ENCODE measurements at regions not wholly inside any gene's neighbourhood (a gene's known extent, or its start where the extent isn't known, plus 50 kb on each side); places are given as distances from the start of the nearest gene placed in this dataset.

- DNase-seq (ENCODE audit: low read depth, low spot score): no peak
- Histone ChIP-seq H3K4me3 (no peak overlapping the region), H2AFZ (ENCODE audit: control insufficient read depth, low read depth, low read length) (no peak overlapping the region), H3K36me3 (ENCODE audit: control insufficient read depth in 2 of 2, insufficient read depth in 2 of 2, low read length in 1 of 2) (no peaks in the 10 kb centered on the region), H3K9me3 (replicated peaks; ENCODE audit: control insufficient read depth, insufficient read depth, low read length) (no peaks in the 10 kb centered on the region), H3K27me3 (replicated peaks in 1 of 2; ENCODE audit: control insufficient read depth in 2 of 2, insufficient read depth in 2 of 2, low read length in 1 of 2) (no peaks in the 10 kb centered on the region), H3K27ac (ENCODE audit: control insufficient read depth, insufficient read depth) (no peak overlapping the region), H3K4me2 (ENCODE audit: control insufficient read depth, insufficient read depth) (no peak overlapping the region), H4K20me1 (ENCODE audit: control insufficient read depth, insufficient read depth) (no peaks in the 10 kb centered on the region), H3K79me2 (ENCODE audit: control insufficient read depth, insufficient read depth, low read length) (no peaks in the 10 kb centered on the region), H3K9ac (ENCODE audit: control insufficient read depth, insufficient read depth, low read length) (no peak overlapping the region), H3K4me1 (ENCODE audit: control insufficient read depth, insufficient read depth, low read length) (no peaks in the 10 kb centered on the region)
- no TSS peak for BruUV-seq (replicated peaks)
- ChIA-PET POLR2A (no interaction called here), RAD21 (ENCODE audit: unreplicated experiment) (no interaction called here), SMC1A (ENCODE audit: uncharacterized antibody, unreplicated experiment) (no interaction called here), CTCF (no interaction called here)
- FAIRE-seq: no peak
- TF ChIP-seq ZBED1 (IDR thresholded peaks at IDR 0.05; ENCODE audit: borderline replicate concordance): no peak
- no peak for TF ChIP-seq EZH2 (IDR thresholded peaks at IDR 0.05; ENCODE audit: borderline replicate concordance, control insufficient read depth, low read depth, low read length)
- TF ChIP-seq, protein P1, sequence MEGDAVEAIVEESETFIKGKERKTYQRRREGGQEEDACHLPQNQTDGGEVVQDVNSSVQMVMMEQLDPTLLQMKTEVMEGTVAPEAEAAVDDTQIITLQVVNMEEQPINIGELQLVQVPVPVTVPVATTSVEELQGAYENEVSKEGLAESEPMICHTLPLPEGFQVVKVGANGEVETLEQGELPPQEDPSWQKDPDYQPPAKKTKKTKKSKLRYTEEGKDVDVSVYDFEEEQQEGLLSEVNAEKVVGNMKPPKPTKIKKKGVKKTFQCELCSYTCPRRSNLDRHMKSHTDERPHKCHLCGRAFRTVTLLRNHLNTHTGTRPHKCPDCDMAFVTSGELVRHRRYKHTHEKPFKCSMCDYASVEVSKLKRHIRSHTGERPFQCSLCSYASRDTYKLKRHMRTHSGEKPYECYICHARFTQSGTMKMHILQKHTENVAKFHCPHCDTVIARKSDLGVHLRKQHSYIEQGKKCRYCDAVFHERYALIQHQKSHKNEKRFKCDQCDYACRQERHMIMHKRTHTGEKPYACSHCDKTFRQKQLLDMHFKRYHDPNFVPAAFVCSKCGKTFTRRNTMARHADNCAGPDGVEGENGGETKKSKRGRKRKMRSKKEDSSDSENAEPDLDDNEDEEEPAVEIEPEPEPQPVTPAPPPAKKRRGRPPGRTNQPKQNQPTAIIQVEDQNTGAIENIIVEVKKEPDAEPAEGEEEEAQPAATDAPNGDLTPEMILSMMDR (IDR thresholded peaks at IDR 0.05 in 2 of 3, conservative IDR thresholded peaks at IDR 0.05 in 1 of 3; ENCODE audit: control insufficient read depth in 2 of 3, extremely low read depth in 1 of 3, insufficient read depth in 1 of 3, low read depth in 3 of 3, low read length in 3 of 3): no peak
- TF ChIP-seq FOS (IDR thresholded peaks at IDR 0.05; ENCODE audit: borderline replicate concordance, extremely low read depth, insufficient read length): no peak
- intact Hi-C loops (cut with micrococcal nuclease; ENCODE audit: unreplicated experiment): no loop called here
- no peak for ATAC-seq
- in situ Hi-C loops (cut with MboI): no loop called here
- WGBS (ENCODE audit: insufficient coverage, insufficient replicate concordance, low lambda C conversion rate, missing lambda C conversion rate): 68% methylated on average over 11 of the region's 11 CpGs
These were observed 698.2 kb upstream of the AGA start for GRCh38 chr4:178140326-178140915.

DNA sequence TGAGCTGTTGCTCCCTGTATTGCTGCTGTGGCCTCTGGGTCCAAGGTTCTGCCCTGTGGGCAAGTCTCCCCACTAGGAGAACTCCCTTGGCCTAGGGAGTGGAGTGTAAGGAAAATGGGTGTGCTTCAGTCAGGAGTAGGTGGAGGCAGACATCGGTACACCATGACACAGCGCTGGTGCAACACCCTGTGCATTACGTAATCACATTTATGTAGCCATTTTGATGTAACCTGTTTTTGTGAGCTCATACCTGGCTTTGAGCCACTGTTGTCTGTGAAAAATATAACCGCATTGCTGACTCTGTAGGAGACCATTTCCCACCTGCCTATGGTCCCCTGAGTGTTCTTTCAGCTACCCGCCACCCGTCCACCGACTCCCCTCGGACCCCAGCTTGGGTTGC, 700.5 kb upstream of the AGA start:
- H3K4me3 ChIP-seq: no peak overlapping the region
- DNase-seq (ENCODE audit: low read depth, low spot score) (no peak), FAIRE-seq (no peak), ATAC-seq (no peak)
- no peak overlapping the region for H3K27ac ChIP-seq (ENCODE audit: control insufficient read depth, insufficient read depth)
- H4K20me1 ChIP-seq (ENCODE audit: control insufficient read depth, insufficient read depth): no peaks in the 10 kb centered on the region
- no peak overlapping the region for H3K9ac ChIP-seq (ENCODE audit: control insufficient read depth, insufficient read depth, low read length)
- no peak overlapping the region for H3K4me2 ChIP-seq (ENCODE audit: control insufficient read depth, insufficient read depth)
- in situ Hi-C loops (cut with MboI) (no loop called here), intact Hi-C loops (cut with micrococcal nuclease; ENCODE audit: unreplicated experiment) (no loop called here)
- H3K4me1 ChIP-seq (ENCODE audit: control insufficient read depth, insufficient read depth, low read length): no peaks in the 10 kb centered on the region
- H3K36me3 ChIP-seq (ENCODE audit: control insufficient read depth in 2 of 2, insufficient read depth in 2 of 2, low read length in 1 of 2): no peaks in the 10 kb centered on the region
- H3K27me3 ChIP-seq (replicated peaks in 1 of 2; ENCODE audit: control insufficient read depth in 2 of 2, insufficient read depth in 2 of 2, low read length in 1 of 2): no peaks in the 10 kb centered on the region
- TF ChIP-seq CBX5 (IDR thresholded peaks at IDR 0.05; ENCODE audit: low read depth) (no peak), SP1 (IDR thresholded peaks at IDR 0.05; ENCODE audit: low read depth, low read length) (no peak), NFYB (IDR thresholded peaks at IDR 0.05; ENCODE audit: insufficient read depth, low read depth, low read length) (no peak), STAT3 (IDR thresholded peaks at IDR 0.05; ENCODE audit: low read depth, low read length) (no peak)
- no peak overlapping the region for H2AFZ ChIP-seq (ENCODE audit: control insufficient read depth, low read depth, low read length)
- ChIA-PET RAD21 (ENCODE audit: unreplicated experiment) (no interaction called here), CTCF (no interaction called here), POLR2A (no interaction called here), SMC1A (ENCODE audit: uncharacterized antibody, unreplicated experiment) (no interaction called here)
- 48% methylated on average over 8 of the region's 8 CpGs for WGBS (ENCODE audit: insufficient coverage, insufficient replicate concordance, low lambda C conversion rate, missing lambda C conversion rate)
- no peaks in the 10 kb centered on the region for H3K79me2 ChIP-seq (ENCODE audit: control insufficient read depth, insufficient read depth, low read length)
- no TSS peak for BruUV-seq (replicated peaks)
- H3K9me3 ChIP-seq (replicated peaks; ENCODE audit: control insufficient read depth, insufficient read depth, low read length): no peaks in the 10 kb centered on the region

Data from GM12878 (cell line).